Type B pancreatic cell (in vitro differentiated cells): ENCODE measurements at regions not wholly inside any gene's neighbourhood (a gene's known extent, or its start where the extent isn't known, plus 50 kb on each side); places are given as distances from the start of the nearest gene placed in this dataset.

Experiments
- DNase-seq: peaks from one replicate; pipeline ENCODE4 v3.0.0; 2021; ENCODE audit warnings: mixed read lengths; ENCODE audit not compliant: unreplicated experiment; ENCODE audit errors: extremely low spot score
- H3K27ac Mint-ChIP-seq: 2 replicates; pipeline ENCODE4 v1.8.0; 2021; ENCODE audit warnings: mild to moderate bottlenecking, mixed read lengths
- H3K27me3 Mint-ChIP-seq: 2 replicates; pipeline ENCODE4 v1.8.0; 2021; ENCODE audit warnings: mixed read lengths
- H3K36me3 Mint-ChIP-seq: 2 replicates; pipeline ENCODE4 v1.8.0; 2021; ENCODE audit warnings: mixed read lengths
- H3K4me1 Mint-ChIP-seq: one replicate; pipeline ENCODE4 v1.8.0; 2021; ENCODE audit warnings: mixed read lengths; ENCODE audit not compliant: unreplicated experiment
- H3K4me3 Mint-ChIP-seq: 2 replicates; pipeline ENCODE4 v1.8.0; 2021; ENCODE audit warnings: mild to moderate bottlenecking, mixed read lengths
- H3K9me3 Mint-ChIP-seq: 2 replicates; pipeline ENCODE4 v1.8.0; 2021; ENCODE audit warnings: mixed read lengths
- CTCF ChIP-seq: fragments of 200-600 bp; sonication (generic); conservative IDR thresholded peaks from 2 replicates; pipeline ENCODE4 v1.5.0; 2021; ENCODE audit warnings: antibody characterized with exemption, mild to moderate bottlenecking

GRCh38 chr18:68072744-68073143 is 556.2 kb upstream of the DSEL start:
- no peaks in the 10 kb centered on the region for H3K4me1 Mint-ChIP-seq
- no peak overlapping the region for H3K4me3 Mint-ChIP-seq
- no peaks in the 10 kb centered on the region for H3K27me3 Mint-ChIP-seq
- H3K36me3 Mint-ChIP-seq: no peaks in the 10 kb centered on the region
- no peak overlapping the region for H3K27ac Mint-ChIP-seq
- peaks cover 10% of the 10 kb centered on the region for H3K9me3 Mint-ChIP-seq
- no peak for TF ChIP-seq CTCF
- no peak for DNase-seq

- no peaks in the 10 kb centered on the region for H3K9me3 Mint-ChIP-seq
- no peaks in the 10 kb centered on the region for H3K4me1 Mint-ChIP-seq
- H3K27me3 Mint-ChIP-seq: no peaks in the 10 kb centered on the region
- no peak for TF ChIP-seq CTCF
- no peak for DNase-seq
- H3K27ac Mint-ChIP-seq: no peak overlapping the region
- no peaks in the 10 kb centered on the region for H3K36me3 Mint-ChIP-seq
- no peak overlapping the region for H3K4me3 Mint-ChIP-seq
Observed at GRCh38 chr18:68060871-68061270, 544.4 kb upstream of the DSEL start.

GRCh38 chr18:68056936-68057335 is 540.4 kb upstream of the DSEL start:
- H3K27me3 Mint-ChIP-seq: no peaks in the 10 kb centered on the region
- H3K4me3 Mint-ChIP-seq: no peak overlapping the region
- no peaks in the 10 kb centered on the region for H3K4me1 Mint-ChIP-seq

GRCh38 chr18:68054669-68055068 is 538.1 kb upstream of the DSEL start:
- H3K4me1 Mint-ChIP-seq: no peaks in the 10 kb centered on the region
- H3K36me3 Mint-ChIP-seq: no peaks in the 10 kb centered on the region
- no peaks in the 10 kb centered on the region for H3K9me3 Mint-ChIP-seq
- no peak overlapping the region for H3K4me3 Mint-ChIP-seq
- H3K27ac Mint-ChIP-seq: no peak overlapping the region
- DNase-seq: no peak
- H3K27me3 Mint-ChIP-seq: no peaks in the 10 kb centered on the region
- TF ChIP-seq CTCF: no peak

More at GRCh38 chr18:68056936-68057335, 540.4 kb upstream of the DSEL start:
- H3K27ac Mint-ChIP-seq: no peak overlapping the region
- DNase-seq: no peak
- no peak for TF ChIP-seq CTCF
- no peaks in the 10 kb centered on the region for H3K36me3 Mint-ChIP-seq
- no peaks in the 10 kb centered on the region for H3K9me3 Mint-ChIP-seq

GRCh38 chr18:68053290-68053689 is 536.8 kb upstream of the DSEL start:
- no peaks in the 10 kb centered on the region for H3K27me3 Mint-ChIP-seq
- no peaks in the 10 kb centered on the region for H3K36me3 Mint-ChIP-seq
- H3K27ac Mint-ChIP-seq: no peak overlapping the region
- no peaks in the 10 kb centered on the region for H3K9me3 Mint-ChIP-seq
- no peaks in the 10 kb centered on the region for H3K4me1 Mint-ChIP-seq
- H3K4me3 Mint-ChIP-seq: no peak overlapping the region
- no peak for TF ChIP-seq CTCF
- no peak for DNase-seq

GRCh38 chr18:68041327-68041726 is 524.8 kb upstream of the DSEL start:
- Mint-ChIP-seq H3K27me3 (no peaks in the 10 kb centered on the region), H3K27ac (no peak overlapping the region), H3K9me3 (no peaks in the 10 kb centered on the region), H3K4me3 (no peak overlapping the region), H3K36me3 (no peaks in the 10 kb centered on the region), H3K4me1 (no peaks in the 10 kb centered on the region)
- no peak for TF ChIP-seq CTCF
- no peak for DNase-seq
